B cell (primary cell): ENCODE measurements at regions not wholly inside any gene's neighbourhood (a gene's known extent, or its start where the extent isn't known, plus 50 kb on each side); places are given as distances from the start of the nearest gene placed in this dataset.

Source experiments
- EZH2 ChIP-seq: IDR thresholded peaks from 2 replicates; pipeline ENCODE4 v1.6.1; 2012; ENCODE audit warnings: borderline replicate concordance, low read depth, mild to moderate bottlenecking, moderate library complexity, low read length; ENCODE audit not compliant: insufficient read depth, poor library complexity, severe bottlenecking
- TF ChIP-seq, protein P1 (sequence below): fragments of 200-600 bp; IDR thresholded peaks from one replicate; pipeline ENCODE4 v1.8.0; 2022; ENCODE audit warnings: antibody characterized with exemption, mild to moderate bottlenecking

DNA sequence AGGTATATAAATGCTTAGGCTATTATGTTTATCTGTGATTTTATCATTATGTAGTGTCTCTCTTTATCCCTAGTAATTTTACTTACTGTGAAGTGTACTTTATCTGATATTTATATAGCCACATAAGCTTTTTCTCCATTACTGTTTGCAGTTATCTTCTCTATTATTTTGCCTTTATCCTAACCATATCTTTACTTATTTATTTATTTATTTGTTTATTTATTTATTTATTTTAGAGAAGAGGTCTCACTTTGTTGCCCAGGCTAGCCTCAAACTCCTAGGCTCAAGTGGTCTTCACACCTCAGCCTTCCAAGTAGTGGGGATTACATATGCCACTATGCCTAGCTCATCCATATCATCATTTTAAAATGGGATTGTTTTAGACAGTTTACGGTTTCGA, 331.8 kb downstream of the C7orf25 start:
- no peak for TF ChIP-seq EZH2
- TF ChIP-seq, protein P1, sequence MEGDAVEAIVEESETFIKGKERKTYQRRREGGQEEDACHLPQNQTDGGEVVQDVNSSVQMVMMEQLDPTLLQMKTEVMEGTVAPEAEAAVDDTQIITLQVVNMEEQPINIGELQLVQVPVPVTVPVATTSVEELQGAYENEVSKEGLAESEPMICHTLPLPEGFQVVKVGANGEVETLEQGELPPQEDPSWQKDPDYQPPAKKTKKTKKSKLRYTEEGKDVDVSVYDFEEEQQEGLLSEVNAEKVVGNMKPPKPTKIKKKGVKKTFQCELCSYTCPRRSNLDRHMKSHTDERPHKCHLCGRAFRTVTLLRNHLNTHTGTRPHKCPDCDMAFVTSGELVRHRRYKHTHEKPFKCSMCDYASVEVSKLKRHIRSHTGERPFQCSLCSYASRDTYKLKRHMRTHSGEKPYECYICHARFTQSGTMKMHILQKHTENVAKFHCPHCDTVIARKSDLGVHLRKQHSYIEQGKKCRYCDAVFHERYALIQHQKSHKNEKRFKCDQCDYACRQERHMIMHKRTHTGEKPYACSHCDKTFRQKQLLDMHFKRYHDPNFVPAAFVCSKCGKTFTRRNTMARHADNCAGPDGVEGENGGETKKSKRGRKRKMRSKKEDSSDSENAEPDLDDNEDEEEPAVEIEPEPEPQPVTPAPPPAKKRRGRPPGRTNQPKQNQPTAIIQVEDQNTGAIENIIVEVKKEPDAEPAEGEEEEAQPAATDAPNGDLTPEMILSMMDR = no peak
